Urinary bladder (tissue), 3 donors: ENCODE measurements at regions not wholly inside any gene's neighbourhood (a gene's known extent, or its start where the extent isn't known, plus 50 kb on each side); places are given as distances from the start of the nearest gene placed in this dataset.

Source experiments
- DNase-seq: peaks from one replicate; pipeline ENCODE4 v3.0.0-alpha.2; 2015; ENCODE audit errors: extremely low spot score
- H3K27ac ChIP-seq: one replicate; pipeline ENCODE4 v1.5.1; 2013; ENCODE audit warnings: low read depth, mild to moderate bottlenecking, moderate library complexity
- H3K36me3 ChIP-seq: one replicate; pipeline ENCODE4 v1.6.1; 2013; ENCODE audit warnings: mild to moderate bottlenecking, moderate library complexity; ENCODE audit not compliant: insufficient read depth
- H3K4me1 ChIP-seq: one replicate; pipeline ENCODE4 v1.6.1; 2013; ENCODE audit warnings: mild to moderate bottlenecking, moderate library complexity; ENCODE audit not compliant: insufficient read depth
- H3K4me3 ChIP-seq: one replicate; pipeline ENCODE4 v1.5.1; 2013; ENCODE audit warnings: low read depth, low read length
- WGBS: extraction: QIAGEN DNeasy Blood & Tissue Kit; methylation state at CpG from one replicate; pipeline ENCODE4 v1.1.7; 2013; 5-methylcytosine and 5-hydroxymethylcytosine counted together
- donor health status: healthy with polysubstance abuse.
- donor health status: healthy.

GRCh38 chr15:47331829-47332393 lies 385.4 kb upstream of the SEMA6D start:
- no peak overlapping the region for H3K27ac ChIP-seq

DNA sequence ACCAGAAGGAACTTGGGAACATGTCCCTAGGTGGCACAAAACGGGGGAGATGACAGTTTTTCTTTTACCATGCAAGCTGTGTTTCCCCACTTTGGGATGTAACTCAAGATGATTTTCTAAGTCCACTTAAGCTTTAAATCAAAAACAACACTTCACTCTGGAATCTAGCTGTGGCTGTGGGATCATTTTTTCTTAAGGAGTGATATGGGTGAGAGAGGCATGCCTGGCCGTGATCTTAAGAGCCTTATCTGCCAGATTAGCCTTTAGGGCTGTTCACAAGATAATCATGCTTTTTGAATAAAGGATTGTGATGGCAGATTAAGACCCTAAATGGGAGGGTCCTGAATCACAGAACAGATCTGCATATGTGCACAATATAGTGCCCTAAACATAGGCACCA lies 384.8 kb upstream of the SEMA6D start:
- 48% methylated on average over 2 of the region's 2 CpGs for WGBS

More at GRCh38 chr15:47331829-47332393, 385.4 kb upstream of the SEMA6D start:
- 43% methylated on average over 6 of the region's 6 CpGs for WGBS
- no peak overlapping the region for H3K4me3 ChIP-seq
- H3K36me3 ChIP-seq: no peaks in the 10 kb centered on the region
- DNase-seq: no peak
- H3K4me1 ChIP-seq: no peaks in the 10 kb centered on the region

DNA sequence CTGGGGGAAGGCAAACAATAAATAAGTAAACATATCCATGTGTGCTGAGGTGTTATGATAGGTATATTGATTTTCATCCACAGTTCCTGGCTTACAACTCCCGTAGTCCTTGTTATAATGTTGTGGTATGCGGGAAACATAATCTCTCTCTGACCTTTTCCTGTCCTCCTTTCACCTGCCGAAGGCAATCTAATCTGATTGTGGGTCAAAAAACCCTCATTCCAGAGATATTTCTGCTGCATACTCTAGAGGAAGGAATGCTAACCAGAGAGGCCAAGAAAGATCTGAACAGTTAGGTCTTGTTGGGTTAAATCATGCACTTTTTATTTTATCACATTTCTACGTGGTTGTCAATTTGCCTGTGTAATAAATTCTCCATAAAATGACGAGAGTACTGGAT lies 383.6 kb upstream of the SEMA6D start:
- H3K4me3 ChIP-seq: no peak overlapping the region
- no peaks in the 10 kb centered on the region for H3K4me1 ChIP-seq
- H3K36me3 ChIP-seq: no peaks in the 10 kb centered on the region
- no peak for DNase-seq
- no peak overlapping the region for H3K27ac ChIP-seq
- 84% methylated on average over 5 of the region's 5 CpGs for WGBS

More for the DNA sequence above, 384.8 kb upstream of the SEMA6D start:
- Histone ChIP-seq H3K4me1 (no peaks in the 10 kb centered on the region), H3K36me3 (no peaks in the 10 kb centered on the region), H3K4me3 (no peak overlapping the region), H3K27ac (no peak overlapping the region)
- no peak for DNase-seq

DNA sequence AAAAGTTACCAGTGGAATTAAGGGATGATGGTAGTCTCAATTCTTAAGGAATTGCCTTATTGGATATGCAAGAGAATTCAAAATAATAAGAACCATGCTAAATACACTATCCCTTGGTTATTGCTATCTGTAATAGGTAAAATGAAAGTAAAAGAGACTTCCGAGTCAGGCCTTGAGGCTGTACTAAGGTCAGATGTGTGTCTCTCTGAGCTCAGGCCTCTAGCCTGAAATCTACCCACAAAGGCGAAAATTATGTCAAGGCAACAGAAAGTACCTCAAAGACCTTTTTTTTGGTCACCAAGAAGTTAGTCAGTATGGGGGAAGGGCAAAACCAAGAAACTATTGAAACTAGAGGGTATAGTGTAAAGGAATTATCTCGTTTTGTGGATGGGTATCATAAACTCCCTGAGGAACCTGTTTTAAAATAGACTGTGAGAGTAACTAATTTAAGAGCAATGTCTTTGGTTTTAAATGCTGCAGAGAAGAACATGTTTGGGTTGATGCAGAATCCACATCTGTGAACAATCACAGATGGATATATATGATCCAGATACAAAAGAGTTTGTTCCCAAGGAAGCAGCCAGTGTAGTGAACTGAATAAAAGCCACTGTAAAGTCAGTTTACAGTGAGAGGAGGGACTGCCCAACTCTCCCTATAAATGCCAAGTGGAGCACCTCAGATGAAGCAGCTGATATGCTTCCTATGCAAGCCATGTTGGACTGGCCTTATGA lies 382.3 kb upstream of the SEMA6D start:
- 92% methylated on average over 3 of the region's 3 CpGs for WGBS
- H3K36me3 ChIP-seq: no peaks in the 10 kb centered on the region
- H3K27ac ChIP-seq: no peak overlapping the region
- DNase-seq: no peak
- no peaks in the 10 kb centered on the region for H3K4me1 ChIP-seq
- H3K4me3 ChIP-seq: no peak overlapping the region

DNA sequence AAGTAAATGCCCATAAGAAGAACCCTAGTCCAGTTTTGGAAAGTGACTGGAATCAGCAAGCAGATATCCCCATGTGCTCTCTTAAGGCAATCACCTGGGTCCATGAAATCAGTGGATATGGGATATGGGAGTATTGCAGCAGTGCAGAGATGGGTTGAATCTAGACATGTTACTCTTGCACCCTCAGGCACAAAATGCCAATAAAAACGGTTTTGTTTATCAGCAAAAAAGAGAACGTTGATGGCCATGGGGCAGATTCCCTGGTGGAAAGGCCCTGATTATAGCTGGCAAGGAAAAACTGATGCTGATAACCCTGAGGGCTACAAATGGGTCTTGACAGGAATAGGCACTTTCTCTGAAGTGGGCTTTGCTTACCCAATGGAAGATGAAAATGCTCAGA lies 380.2 kb upstream of the SEMA6D start:
- Histone ChIP-seq H3K27ac (no peak overlapping the region), H3K4me1 (no peaks in the 10 kb centered on the region), H3K36me3 (no peaks in the 10 kb centered on the region), H3K4me3 (no peak overlapping the region)
- no peak for DNase-seq
- 84% methylated on average over 2 of the region's 2 CpGs for WGBS

GRCh38 chr15:47337836-47338235 lies 379.5 kb upstream of the SEMA6D start:
- WGBS: 93% methylated on average over 4 of the region's 4 CpGs
- DNase-seq: no peak
- Histone ChIP-seq H3K4me3 (no peak overlapping the region), H3K27ac (no peak overlapping the region), H3K4me1 (no peaks in the 10 kb centered on the region), H3K36me3 (no peaks in the 10 kb centered on the region)

GRCh38 chr15:47338771-47339170 lies 378.5 kb upstream of the SEMA6D start:
- DNase-seq: no peak
- Histone ChIP-seq H3K36me3 (no peaks in the 10 kb centered on the region), H3K27ac (no peak overlapping the region), H3K4me3 (no peak overlapping the region), H3K4me1 (no peaks in the 10 kb centered on the region)
- 89% methylated on average over 3 of the region's 3 CpGs for WGBS

DNA sequence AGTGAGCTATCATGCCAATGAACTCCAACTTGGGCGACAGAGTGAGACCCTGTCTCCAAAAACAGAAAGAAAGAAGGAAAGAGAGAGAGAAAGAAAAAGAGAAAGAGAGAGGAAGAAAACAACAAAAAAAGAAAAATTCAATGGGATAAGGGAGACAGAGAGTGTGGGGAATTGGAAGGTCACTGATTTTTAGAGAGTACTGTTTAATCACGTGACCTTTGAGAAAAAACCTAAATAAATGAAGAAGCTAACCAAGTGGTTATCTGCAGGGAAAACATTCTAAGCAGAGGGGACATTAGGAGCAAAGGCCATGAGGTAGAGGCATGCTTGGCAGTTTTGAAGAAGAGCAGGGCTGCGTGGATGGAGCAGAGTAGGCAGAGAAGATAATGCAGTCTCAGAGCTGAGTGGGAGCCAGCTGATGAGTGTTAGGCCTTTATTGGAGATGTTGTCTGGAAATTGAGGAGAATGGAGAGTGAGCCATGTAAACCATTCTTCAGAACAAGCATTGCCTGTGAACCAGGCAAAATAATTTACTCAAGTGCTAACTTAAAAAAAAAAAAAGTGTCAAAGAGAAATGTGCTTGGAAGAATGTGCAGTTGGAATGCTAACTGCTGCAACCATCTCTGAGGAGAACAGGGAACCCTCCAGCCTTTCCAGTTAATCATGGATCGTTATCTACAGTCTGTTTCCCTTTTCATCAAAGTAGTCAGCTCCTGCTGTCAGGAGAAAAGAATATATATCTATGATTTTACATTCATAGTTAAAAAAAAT lies 377.3 kb upstream of the SEMA6D start:
- no peaks in the 10 kb centered on the region for H3K36me3 ChIP-seq
- 78% methylated on average over 4 of the region's 4 CpGs for WGBS
- no peak for DNase-seq
- no peaks in the 10 kb centered on the region for H3K4me1 ChIP-seq
- no peak overlapping the region for H3K4me3 ChIP-seq
- H3K27ac ChIP-seq: no peak overlapping the region

- H3K4me3 ChIP-seq: no peak overlapping the region
- whole genome bisulfite sequencing: 82% methylated on average over 2 of the region's 2 CpGs
- DNase-seq: no peak
- no peaks in the 10 kb centered on the region for H3K36me3 ChIP-seq
- no peaks in the 10 kb centered on the region for H3K4me1 ChIP-seq
- no peak overlapping the region for H3K27ac ChIP-seq
Observed at GRCh38 chr15:47340571-47340920, 376.8 kb upstream of the SEMA6D start.

- WGBS: 82% methylated on average over 2 of the region's 2 CpGs
- no peak for DNase-seq
Observed at GRCh38 chr15:47349179-47349578, 368.1 kb upstream of the SEMA6D start.

GRCh38 chr15:47351501-47351900 lies 365.8 kb upstream of the SEMA6D start:
- no peaks in the 10 kb centered on the region for H3K36me3 ChIP-seq
- DNase-seq: no peak

More at GRCh38 chr15:47349179-47349578, 368.1 kb upstream of the SEMA6D start:
- Histone ChIP-seq H3K36me3 (no peaks in the 10 kb centered on the region), H3K27ac (no peak overlapping the region), H3K4me1 (no peaks in the 10 kb centered on the region), H3K4me3 (no peak overlapping the region)

DNA sequence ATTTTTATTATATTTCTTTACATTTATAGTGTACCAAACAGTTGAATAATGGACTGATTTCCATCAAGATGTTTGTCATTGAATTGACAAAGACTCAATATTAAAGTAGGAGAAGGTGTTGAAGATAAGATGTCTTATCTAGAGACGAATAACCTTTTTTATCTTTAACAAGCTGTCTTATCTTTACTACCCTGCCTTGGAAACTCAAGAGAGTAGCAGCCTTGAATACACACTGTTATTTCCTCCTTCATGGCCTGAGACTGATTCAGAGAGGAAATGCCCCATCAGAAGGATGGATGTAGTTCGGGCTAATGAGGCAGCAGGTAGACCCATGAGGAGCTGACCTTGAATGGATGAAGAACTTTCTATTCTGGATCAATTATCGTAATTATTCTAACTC lies 365.1 kb upstream of the SEMA6D start:
- WGBS: 70% methylated on average over 3 of the region's 3 CpGs
- no peak for DNase-seq
- no peak overlapping the region for H3K27ac ChIP-seq
- H3K36me3 ChIP-seq: no peaks in the 10 kb centered on the region
- H3K4me3 ChIP-seq: no peak overlapping the region
- H3K4me1 ChIP-seq: no peaks in the 10 kb centered on the region

More at GRCh38 chr15:47351501-47351900, 365.8 kb upstream of the SEMA6D start:
- Histone ChIP-seq H3K4me3 (no peak overlapping the region), H3K27ac (no peak overlapping the region), H3K4me1 (no peaks in the 10 kb centered on the region)

GRCh38 chr15:47355759-47356158 lies 361.5 kb upstream of the SEMA6D start:
- no peaks in the 10 kb centered on the region for H3K36me3 ChIP-seq
- H3K27ac ChIP-seq: no peak overlapping the region
- H3K4me3 ChIP-seq: no peak overlapping the region
- no peaks in the 10 kb centered on the region for H3K4me1 ChIP-seq
- DNase-seq: no peak

- no peak overlapping the region for H3K27ac ChIP-seq
- no peak for DNase-seq
- no peaks in the 10 kb centered on the region for H3K36me3 ChIP-seq
- no peaks in the 10 kb centered on the region for H3K4me1 ChIP-seq
- 94% methylated on average over 2 of the region's 2 CpGs for WGBS
- H3K4me3 ChIP-seq: no peak overlapping the region
Observed at GRCh38 chr15:47356297-47356696, 361.0 kb upstream of the SEMA6D start.
